B cell (primary cell): ENCODE measurements at regions not wholly inside any gene's neighbourhood (a gene's known extent, or its start where the extent isn't known, plus 50 kb on each side); places are given as distances from the start of the nearest gene placed in this dataset.

ENCODE experiments used
- ATAC-seq: fragments of 200-7000 bp; cut with Tn5 transposase; one replicate; pipeline ENCODE4 v1.10.0; 2021; ENCODE audit warnings: low read depth, mild to moderate bottlenecking, moderate number of reproducible peaks, moderate library complexity
- CTCF ChIA-PET: fragments of 350-600 bp; sonication (Branson Sonifier 250); formaldehyde crosslinking; loops from one replicate; lab custom pipeline; 2021; ENCODE audit warnings: antibody characterized with exemption, inconsistent platforms; lab: Charles Lee
- POLR2A ChIA-PET: fragments of 350-600 bp; sonication (Branson Sonifier 250); formaldehyde crosslinking; loops from one replicate; lab custom pipeline; 2021; ENCODE audit warnings: antibody characterized with exemption; lab: Charles Lee
- DNase-seq: peaks from one replicate; pipeline ENCODE4 v3.0.0; 2013
- H2AFZ ChIP-seq: 2 replicates; pipeline ENCODE4 v1.6.1; 2012; ENCODE audit warnings: mild to moderate bottlenecking, low read depth, low read length; ENCODE audit not compliant: insufficient read depth, poor library complexity, severe bottlenecking
- H3K27ac ChIP-seq, 2 donors: 1 replicate in 1 of 2; 2 replicates in 1 of 2; pipeline ENCODE4 v1.5.1; 2012 to 2013; ENCODE audit warnings: low read length in 2 of 2, mild to moderate bottlenecking in 2 of 2, moderate library complexity in 1 of 2
- H3K27me3 ChIP-seq, 4 experiments: fragments of 200-600 bp in 1 of 4; sonication (generic) in 1 of 4; replicated peaks in 1 of 4; 1 replicate in 2 of 4; 2 replicates in 2 of 4; pipeline versions ENCODE4 v1.6.1 to v1.7.0; 2013 to 2016; ENCODE audit warnings: low read length in 3 of 4, mild to moderate bottlenecking in 2 of 4, mixed read lengths in 1 of 4, moderate library complexity in 1 of 4; ENCODE audit not compliant: insufficient read depth in 4 of 4, control insufficient read depth in 3 of 4; ENCODE audit errors: control extremely low read depth in 1 of 4
- H3K36me3 ChIP-seq, 2 experiments: replicated peaks in 1 of 2; 1 replicate in 1 of 2; 2 replicates in 1 of 2; pipeline versions ENCODE4 v1.6.1 to v1.7.1; 2013; ENCODE audit warnings: low read length in 1 of 2; ENCODE audit not compliant: insufficient read depth in 2 of 2, control insufficient read depth in 1 of 2; ENCODE audit errors: control extremely low read depth in 1 of 2, extremely low read depth in 1 of 2
- H3K4me1 ChIP-seq, 2 donors: fragments of 200-600 bp in 1 of 2; sonication (generic) in 1 of 2; 1 replicate in 1 of 2; 2 replicates in 1 of 2; pipeline versions ENCODE4 v1.5.1 to v1.6.1; 2013 to 2017; ENCODE audit warnings: low read length in 2 of 2; ENCODE audit not compliant: control insufficient read depth in 2 of 2, insufficient read depth in 2 of 2
- H3K4me2 ChIP-seq: replicated peaks from 2 replicates; pipeline ENCODE3; 2012; ENCODE audit warnings: mild to moderate bottlenecking, low read depth, low read length; ENCODE audit not compliant: poor library complexity, severe bottlenecking
- H3K4me3 ChIP-seq, 5 experiments: fragments of 200-600 bp in 1 of 5; sonication (generic) in 1 of 5; 1 replicate in 3 of 5; 2 replicates in 2 of 5; pipeline versions ENCODE4 v1.5.1 to v1.7.0; 2011 to 2016; ENCODE audit warnings: low read length in 4 of 5, mild to moderate bottlenecking in 4 of 5, low read depth in 2 of 5, control low read depth in 1 of 5, moderate library complexity in 1 of 5; ENCODE audit not compliant: insufficient read depth in 1 of 5; ENCODE audit errors: control extremely low read depth in 1 of 5, extremely low read depth in 1 of 5
- H3K79me2 ChIP-seq: fragments of 200-600 bp; sonication (generic); one replicate; pipeline ENCODE4 v1.6.0; 2016; ENCODE audit warnings: low read length; ENCODE audit not compliant: control insufficient read depth, insufficient read depth
- H3K9ac ChIP-seq: fragments of 200-600 bp; sonication (generic); 2 replicates; pipeline ENCODE4 v1.6.1; 2017; ENCODE audit warnings: mild to moderate bottlenecking, low read length, moderate library complexity
- H3K9me3 ChIP-seq, 3 donors: one replicate each; pipeline versions ENCODE4 v1.6.1 to v1.7.1; 2013; ENCODE audit warnings: low read length in 2 of 3; ENCODE audit not compliant: control insufficient read depth in 2 of 3, insufficient read depth in 1 of 3; ENCODE audit errors: control extremely low read depth in 1 of 3
- H4K20me1 ChIP-seq: 2 replicates; pipeline ENCODE4 v1.6.0; 2012; ENCODE audit warnings: mild to moderate bottlenecking, low read length; ENCODE audit not compliant: insufficient read depth, control insufficient read depth, poor library complexity, severe bottlenecking
- H3K27ac Mint-ChIP-seq: one replicate; pipeline ENCODE4 v1.8.0; 2021; ENCODE audit warnings: mixed read lengths
- H3K27me3 Mint-ChIP-seq: one replicate; pipeline ENCODE4 v1.8.0; 2021; ENCODE audit warnings: mixed read lengths
- H3K4me1 Mint-ChIP-seq: one replicate; pipeline ENCODE4 v1.8.0; 2021; ENCODE audit warnings: mixed read lengths
- H3K4me3 Mint-ChIP-seq: one replicate; pipeline ENCODE4 v1.8.0; 2021; ENCODE audit warnings: mixed read lengths
- H3K9me3 Mint-ChIP-seq: one replicate; pipeline ENCODE4 v1.8.0; 2022; ENCODE audit warnings: mixed read lengths; ENCODE audit not compliant: insufficient read depth
- EZH2 ChIP-seq: IDR thresholded peaks from 2 replicates; pipeline ENCODE4 v1.6.1; 2012; ENCODE audit warnings: borderline replicate concordance, low read depth, mild to moderate bottlenecking, moderate library complexity, low read length; ENCODE audit not compliant: insufficient read depth, poor library complexity, severe bottlenecking
- WGBS: methylation state at CpG from one replicate; pipeline ENCODE4 v1.1.5; 2013; ENCODE audit warnings: missing lambda C conversion rate; ENCODE audit not compliant: insufficient coverage; 5-methylcytosine and 5-hydroxymethylcytosine counted together
- intact Hi-C: fragments of 100-400 bp; cut with micrococcal nuclease; formaldehyde crosslinking; loops from one replicate; pipeline ENCODE4 v1.10.0; 2022
- TF ChIP-seq, protein P1 (sequence below): fragments of 200-600 bp; IDR thresholded peaks from one replicate; pipeline ENCODE4 v1.8.0; 2022; ENCODE audit warnings: antibody characterized with exemption, mild to moderate bottlenecking

DNA sequence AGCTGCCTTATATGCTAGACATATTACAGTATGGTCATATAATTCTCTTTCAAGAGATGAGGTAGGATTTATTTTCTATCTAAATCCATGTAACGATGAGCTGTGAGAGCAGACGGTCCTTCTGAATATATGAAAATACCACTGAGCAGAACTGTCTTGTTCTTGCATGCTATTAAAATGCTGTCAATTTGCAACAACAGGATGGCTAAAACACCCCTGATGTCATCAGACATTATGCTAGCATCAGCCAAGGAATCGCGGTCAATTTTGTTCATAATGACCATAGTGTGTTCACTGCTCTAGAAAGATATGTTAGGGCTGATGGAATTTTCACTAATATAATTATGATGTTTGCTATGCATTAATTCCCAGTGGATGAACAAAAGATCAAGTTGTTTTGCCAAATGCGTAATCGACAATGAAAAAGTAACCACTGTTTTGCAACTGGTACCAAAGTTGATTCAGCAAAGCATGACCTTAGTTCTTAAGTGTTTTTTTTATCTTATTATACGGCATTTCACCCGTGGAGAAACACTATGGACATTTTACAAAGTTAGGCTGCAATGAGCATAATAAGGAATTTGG, 765.4 kb upstream of the NR2F2 start:
- no peak overlapping the region for H3K9ac ChIP-seq
- intact Hi-C loops = no loop called here
- POLR2A ChIA-PET = no interaction called here
- H3K79me2 ChIP-seq = no peaks in the 10 kb centered on the region
- no peak overlapping the region for H2AFZ ChIP-seq
- CTCF ChIA-PET = no interaction called here
- H3K4me1 ChIP-seq = no peaks in the 10 kb centered on the region
- no peak for ATAC-seq
- no peak overlapping the region for H3K4me2 ChIP-seq
- no peak overlapping the region for H3K27ac Mint-ChIP-seq
- H3K9me3 Mint-ChIP-seq = peaks cover 2% of the 10 kb centered on the region
- DNase-seq = no peak
- H4K20me1 ChIP-seq = no peaks in the 10 kb centered on the region
- TF ChIP-seq EZH2 = no peak
- TF ChIP-seq, protein P1, sequence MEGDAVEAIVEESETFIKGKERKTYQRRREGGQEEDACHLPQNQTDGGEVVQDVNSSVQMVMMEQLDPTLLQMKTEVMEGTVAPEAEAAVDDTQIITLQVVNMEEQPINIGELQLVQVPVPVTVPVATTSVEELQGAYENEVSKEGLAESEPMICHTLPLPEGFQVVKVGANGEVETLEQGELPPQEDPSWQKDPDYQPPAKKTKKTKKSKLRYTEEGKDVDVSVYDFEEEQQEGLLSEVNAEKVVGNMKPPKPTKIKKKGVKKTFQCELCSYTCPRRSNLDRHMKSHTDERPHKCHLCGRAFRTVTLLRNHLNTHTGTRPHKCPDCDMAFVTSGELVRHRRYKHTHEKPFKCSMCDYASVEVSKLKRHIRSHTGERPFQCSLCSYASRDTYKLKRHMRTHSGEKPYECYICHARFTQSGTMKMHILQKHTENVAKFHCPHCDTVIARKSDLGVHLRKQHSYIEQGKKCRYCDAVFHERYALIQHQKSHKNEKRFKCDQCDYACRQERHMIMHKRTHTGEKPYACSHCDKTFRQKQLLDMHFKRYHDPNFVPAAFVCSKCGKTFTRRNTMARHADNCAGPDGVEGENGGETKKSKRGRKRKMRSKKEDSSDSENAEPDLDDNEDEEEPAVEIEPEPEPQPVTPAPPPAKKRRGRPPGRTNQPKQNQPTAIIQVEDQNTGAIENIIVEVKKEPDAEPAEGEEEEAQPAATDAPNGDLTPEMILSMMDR = no peak
- no peak overlapping the region for H3K4me3 ChIP-seq
- H3K27me3 Mint-ChIP-seq = no peaks in the 10 kb centered on the region
- no peak overlapping the region for H3K4me3 Mint-ChIP-seq
- no peaks in the 10 kb centered on the region for H3K9me3 ChIP-seq
- H3K27me3 ChIP-seq = no peaks in the 10 kb centered on the region
- 100% methylated on average over 4 of the region's 8 CpGs for WGBS
- no peaks in the 10 kb centered on the region for H3K36me3 ChIP-seq
- H3K27ac ChIP-seq = no peak overlapping the region
- H3K4me1 Mint-ChIP-seq = no peaks in the 10 kb centered on the region

DNA sequence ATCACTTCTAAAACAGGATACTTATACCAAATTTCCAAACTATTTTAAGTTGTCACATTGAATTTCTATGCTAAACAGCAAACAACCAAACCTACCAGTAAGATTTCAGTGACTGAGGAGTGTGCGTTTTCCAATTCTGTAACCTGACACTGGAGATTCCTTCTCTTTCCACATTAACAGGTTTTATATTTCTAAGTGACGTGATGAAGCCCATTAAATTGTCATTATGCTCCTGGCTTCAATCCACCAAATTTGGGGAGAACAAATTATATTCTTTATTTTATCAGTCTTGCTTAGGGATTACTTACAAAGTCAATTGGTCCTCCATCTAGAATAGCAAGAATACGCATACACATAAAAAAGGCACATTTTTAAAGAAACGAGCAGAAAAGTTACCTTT, 764.8 kb upstream of the NR2F2 start:
- Histone ChIP-seq H4K20me1 (no peaks in the 10 kb centered on the region), H3K4me2 (no peak overlapping the region), H3K27me3 (no peaks in the 10 kb centered on the region), H3K4me3 (no peak overlapping the region), H3K27ac (no peak overlapping the region), H3K9ac (no peak overlapping the region), H3K36me3 (no peaks in the 10 kb centered on the region), H3K4me1 (no peaks in the 10 kb centered on the region), H2AFZ (no peak overlapping the region), H3K9me3 (no peaks in the 10 kb centered on the region), H3K79me2 (no peaks in the 10 kb centered on the region)
- H3K4me1 Mint-ChIP-seq = no peaks in the 10 kb centered on the region
- WGBS = 89% methylated on average over 2 of the region's 4 CpGs
- ChIA-PET CTCF (no interaction called here), POLR2A (no interaction called here)
- H3K9me3 Mint-ChIP-seq = peaks cover 2% of the 10 kb centered on the region
- intact Hi-C loops = no loop called here
- ATAC-seq = no peak
- no peaks in the 10 kb centered on the region for H3K27me3 Mint-ChIP-seq
- TF ChIP-seq, protein P1 = no peak
- no peak for TF ChIP-seq EZH2
- no peak overlapping the region for H3K4me3 Mint-ChIP-seq
- DNase-seq = no peak
- H3K27ac Mint-ChIP-seq = no peak overlapping the region
